C4-2B (cell line): ENCODE measurements at regions not wholly inside any gene's neighbourhood (a gene's known extent, or its start where the extent isn't known, plus 50 kb on each side); places are given as distances from the start of the nearest gene placed in this dataset.

Source experiments
- CTCF ChIP-seq: fragments of 450-650 bp; conservative IDR thresholded peaks from 2 replicates; pipeline ENCODE4 v1.5.1; 2017; ENCODE audit warnings: mild to moderate bottlenecking
- ZFX ChIP-seq: fragments of 450-650 bp; IDR thresholded peaks from 2 replicates; pipeline ENCODE4 v1.6.1; 2017

DNA sequence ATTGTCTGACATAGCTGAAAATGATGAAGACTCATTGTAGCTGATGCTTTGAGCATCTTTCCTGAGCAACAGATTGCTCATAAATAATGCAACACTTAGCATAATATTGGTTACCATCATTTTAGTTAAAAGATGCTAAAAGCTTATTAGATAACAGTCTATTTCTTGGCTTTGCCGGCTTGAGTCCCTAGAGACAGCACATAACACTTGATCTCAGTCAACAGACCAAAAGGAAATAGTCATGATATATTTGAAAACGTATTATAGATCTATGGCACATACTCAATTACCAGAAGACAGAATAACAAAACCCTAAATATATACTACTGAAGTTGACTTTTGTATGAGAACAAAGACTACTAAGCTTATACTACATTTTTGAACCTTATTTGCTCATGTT lies 846.7 kb upstream of the EPHA5 start:
- no peak for TF ChIP-seq CTCF
- TF ChIP-seq ZFX: no peak
